ENCODE measurements at regions not wholly inside any gene's neighbourhood (a gene's known extent, or its start where the extent isn't known, plus 50 kb on each side); places are given as distances from the start of the nearest gene placed in this dataset.

DNA sequence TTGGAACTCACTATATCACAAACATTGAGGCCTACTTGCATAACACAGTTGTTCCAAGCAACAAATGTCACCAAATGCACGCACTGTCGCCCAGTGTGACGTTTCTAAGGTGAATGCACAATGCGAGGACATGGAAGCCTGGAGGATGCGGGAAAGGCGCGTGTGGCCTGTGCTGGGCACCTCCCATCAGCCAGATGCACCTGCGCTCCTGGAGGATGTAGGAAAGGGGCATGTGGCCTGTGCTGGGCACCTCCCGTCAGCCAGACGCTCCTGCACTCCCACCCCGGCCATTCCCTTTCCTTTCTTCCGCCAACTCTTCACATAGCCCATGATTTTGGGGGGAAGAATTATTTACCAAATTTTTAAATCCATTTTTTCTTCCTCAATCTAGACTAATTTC lies 202.4 kb upstream of the SOX1 start (continued):
- TF ChIP-seq BRCA1 (IDR thresholded peaks at IDR 0.05; ENCODE audit: low read depth, low read length) (no peak), SUZ12 (IDR thresholded peaks at IDR 0.05; ENCODE audit: low read length) (no peak), POLR2A (IDR thresholded peaks at IDR 0.05; ENCODE audit: control extremely low read depth in 1 of 2, low read depth in 2 of 2, low read length in 2 of 2) (no peak), NRF1 (IDR thresholded peaks at IDR 0.05; ENCODE audit: low read depth, low read length) (no peak), TEAD4 (IDR thresholded peaks at IDR 0.05; ENCODE audit: low read depth, low read length) (no peak), EGR1 (IDR thresholded peaks at IDR 0.05; ENCODE audit: borderline replicate concordance, low read depth, low read length) (no peak), PHF8 (conservative IDR thresholded peaks at IDR 0.05; ENCODE audit: low read depth, low read length) (no peak)
